ENCODE measurements at regions not wholly inside any gene's neighbourhood (a gene's known extent, or its start where the extent isn't known, plus 50 kb on each side); places are given as distances from the start of the nearest gene placed in this dataset.
"Not testable (repeated sequence)": the region's sequence is repeated elsewhere in the genome, so short reads cannot be mapped to it uniquely, and the experiment has no call there.

DNA sequence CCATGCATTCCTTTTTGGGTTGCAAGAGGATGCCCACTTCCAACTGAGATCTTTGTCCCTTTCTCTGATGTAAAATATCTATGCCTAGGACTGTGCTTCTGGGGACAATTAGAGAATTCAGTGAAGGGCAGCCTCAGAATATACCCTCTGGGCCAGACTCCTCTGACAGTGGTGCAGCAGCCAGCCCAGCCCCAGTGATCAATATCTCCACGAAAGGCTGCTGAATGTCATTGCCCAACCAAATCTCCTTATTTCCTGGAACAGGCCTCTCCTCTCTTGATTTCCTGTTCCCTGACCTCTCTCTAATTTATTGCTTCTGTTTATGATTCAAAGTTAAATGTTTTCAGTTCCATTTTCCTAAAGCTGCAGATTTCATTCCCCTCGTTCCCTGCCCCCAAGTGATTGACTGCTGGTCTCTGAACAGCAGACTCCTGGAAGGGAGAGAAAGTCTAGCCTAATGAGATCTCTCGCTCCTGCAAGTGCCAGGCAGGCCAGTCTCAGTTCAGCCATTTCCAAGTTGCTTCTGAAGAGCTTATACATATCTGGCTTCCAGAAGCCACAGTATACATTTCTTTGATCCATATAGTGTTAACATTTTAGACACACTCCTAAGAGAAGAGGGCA is 104.4 kb upstream of the SALL1 start:
- no peak overlapping the region for H3K4me3 ChIP-seq
- H3K27ac ChIP-seq, result no peak overlapping the region
- no peaks in the 10 kb centered on the region for H3K9me3 ChIP-seq
- TF ChIP-seq POLR2AphosphoS5 (IDR thresholded peaks at IDR 0.05; ENCODE audit: insufficient read depth in 1 of 2, low read depth in 1 of 2), result no peak
- no peaks in the 10 kb centered on the region for H3K27me3 ChIP-seq
- no peaks in the 10 kb centered on the region for H3K4me1 ChIP-seq
- H3K36me3 ChIP-seq, result no peaks in the 10 kb centered on the region
- intact Hi-C loops (cut with DNase I), result no loop called here
- no peak for DNase-seq (ENCODE audit: extremely low spot score in 2 of 2)

DNA sequence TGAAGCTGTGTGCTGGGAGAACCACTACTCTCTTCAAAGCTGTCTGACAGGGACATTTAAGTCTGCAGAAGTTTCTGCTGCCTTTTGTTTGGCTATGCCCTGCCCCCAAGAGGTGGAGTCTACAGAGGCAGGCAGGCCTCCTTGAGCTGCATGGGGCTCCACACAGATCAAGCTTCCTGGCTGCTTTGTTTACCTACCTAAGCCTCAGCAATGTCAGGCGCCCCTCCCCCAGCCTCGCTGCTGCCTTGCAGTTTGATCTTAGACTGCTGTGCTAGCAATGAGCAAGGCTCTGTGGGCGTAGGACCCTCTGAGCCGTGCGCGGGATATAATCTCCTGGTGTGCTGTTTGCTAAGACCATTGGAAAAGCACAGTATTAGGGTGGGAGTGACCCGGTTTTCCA is 103.3 kb upstream of the SALL1 start:
- DNase-seq (ENCODE audit: extremely low spot score in 2 of 2); H3K4me1 ChIP-seq; H3K36me3 ChIP-seq; H3K27me3 ChIP-seq; H3K9me3 ChIP-seq; H3K27ac ChIP-seq; H3K4me3 ChIP-seq; intact Hi-C loops (cut with DNase I): not testable (repeated sequence)

DNA sequence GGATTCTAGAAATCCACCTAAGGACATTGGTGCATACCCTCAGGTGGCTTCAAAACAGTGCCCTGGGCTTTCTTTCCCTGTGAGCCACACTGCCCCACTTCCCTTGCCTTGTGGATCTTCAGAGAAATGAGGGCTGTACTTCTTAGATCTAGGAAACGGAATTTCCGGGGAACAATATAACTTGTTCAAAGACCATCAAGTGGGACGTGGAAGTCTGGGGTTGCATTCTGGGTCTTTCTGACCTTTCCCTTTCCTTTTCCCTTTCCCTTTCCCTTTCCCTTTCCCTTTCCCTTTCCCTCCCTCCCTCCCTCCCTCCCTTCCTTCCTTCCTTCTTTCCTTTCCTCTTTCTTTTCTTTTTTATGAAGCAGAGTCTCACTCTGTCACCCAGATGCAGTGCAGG is 97.1 kb upstream of the SALL1 start:
- Histone ChIP-seq H3K36me3 (no peaks in the 10 kb centered on the region), H3K4me1 (peaks cover 19% of the 10 kb centered on the region), H3K9me3 (no peaks in the 10 kb centered on the region), H3K4me3 (no peak overlapping the region), H3K27me3 (no peaks in the 10 kb centered on the region), H3K27ac (no peak overlapping the region)
- DNase-seq (ENCODE audit: extremely low spot score in 2 of 2), result no peak
- intact Hi-C loops (cut with DNase I), result no loop called here
- TF ChIP-seq POLR2A (IDR thresholded peaks at IDR 0.05), result no peak
- TF ChIP-seq, protein P1, sequence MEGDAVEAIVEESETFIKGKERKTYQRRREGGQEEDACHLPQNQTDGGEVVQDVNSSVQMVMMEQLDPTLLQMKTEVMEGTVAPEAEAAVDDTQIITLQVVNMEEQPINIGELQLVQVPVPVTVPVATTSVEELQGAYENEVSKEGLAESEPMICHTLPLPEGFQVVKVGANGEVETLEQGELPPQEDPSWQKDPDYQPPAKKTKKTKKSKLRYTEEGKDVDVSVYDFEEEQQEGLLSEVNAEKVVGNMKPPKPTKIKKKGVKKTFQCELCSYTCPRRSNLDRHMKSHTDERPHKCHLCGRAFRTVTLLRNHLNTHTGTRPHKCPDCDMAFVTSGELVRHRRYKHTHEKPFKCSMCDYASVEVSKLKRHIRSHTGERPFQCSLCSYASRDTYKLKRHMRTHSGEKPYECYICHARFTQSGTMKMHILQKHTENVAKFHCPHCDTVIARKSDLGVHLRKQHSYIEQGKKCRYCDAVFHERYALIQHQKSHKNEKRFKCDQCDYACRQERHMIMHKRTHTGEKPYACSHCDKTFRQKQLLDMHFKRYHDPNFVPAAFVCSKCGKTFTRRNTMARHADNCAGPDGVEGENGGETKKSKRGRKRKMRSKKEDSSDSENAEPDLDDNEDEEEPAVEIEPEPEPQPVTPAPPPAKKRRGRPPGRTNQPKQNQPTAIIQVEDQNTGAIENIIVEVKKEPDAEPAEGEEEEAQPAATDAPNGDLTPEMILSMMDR (IDR thresholded peaks at IDR 0.05), result no peak
- TF ChIP-seq POLR2AphosphoS5 (IDR thresholded peaks at IDR 0.05; ENCODE audit: insufficient read depth in 1 of 2, low read depth in 1 of 2), result no peak

DNA sequence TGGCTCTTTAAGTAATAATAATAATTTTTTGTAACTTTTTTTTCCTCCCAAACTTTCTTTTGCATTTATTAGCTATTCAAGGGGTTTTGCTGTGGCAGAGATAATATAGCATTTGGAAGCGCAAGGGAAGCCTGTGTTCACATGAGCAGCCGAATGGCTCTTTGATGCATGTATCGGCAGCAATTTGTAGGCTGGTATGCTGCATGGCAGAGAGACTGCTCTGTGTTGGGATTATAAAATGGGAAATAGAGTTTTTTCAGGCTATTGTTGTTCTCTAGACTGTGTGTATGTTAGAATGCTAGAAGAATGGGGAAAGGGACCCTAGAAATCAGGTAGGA is 94.6 kb upstream of the SALL1 start:
- TF ChIP-seq, protein P1 (IDR thresholded peaks at IDR 0.05), result no peak
- TF ChIP-seq POLR2AphosphoS5 (IDR thresholded peaks at IDR 0.05; ENCODE audit: insufficient read depth in 1 of 2, low read depth in 1 of 2) (no peak), POLR2A (IDR thresholded peaks at IDR 0.05) (no peak)
- intact Hi-C loops (cut with DNase I), result no loop called here
- Histone ChIP-seq H3K9me3 (no peaks in the 10 kb centered on the region), H3K27ac (peak overlapping the region; percentile 61), H3K4me3 (no peak overlapping the region), H3K4me1 (peaks cover 19% of the 10 kb centered on the region), H3K36me3 (no peaks in the 10 kb centered on the region), H3K27me3 (no peaks in the 10 kb centered on the region)
- no peak for DNase-seq (ENCODE audit: extremely low spot score in 2 of 2)

DNA sequence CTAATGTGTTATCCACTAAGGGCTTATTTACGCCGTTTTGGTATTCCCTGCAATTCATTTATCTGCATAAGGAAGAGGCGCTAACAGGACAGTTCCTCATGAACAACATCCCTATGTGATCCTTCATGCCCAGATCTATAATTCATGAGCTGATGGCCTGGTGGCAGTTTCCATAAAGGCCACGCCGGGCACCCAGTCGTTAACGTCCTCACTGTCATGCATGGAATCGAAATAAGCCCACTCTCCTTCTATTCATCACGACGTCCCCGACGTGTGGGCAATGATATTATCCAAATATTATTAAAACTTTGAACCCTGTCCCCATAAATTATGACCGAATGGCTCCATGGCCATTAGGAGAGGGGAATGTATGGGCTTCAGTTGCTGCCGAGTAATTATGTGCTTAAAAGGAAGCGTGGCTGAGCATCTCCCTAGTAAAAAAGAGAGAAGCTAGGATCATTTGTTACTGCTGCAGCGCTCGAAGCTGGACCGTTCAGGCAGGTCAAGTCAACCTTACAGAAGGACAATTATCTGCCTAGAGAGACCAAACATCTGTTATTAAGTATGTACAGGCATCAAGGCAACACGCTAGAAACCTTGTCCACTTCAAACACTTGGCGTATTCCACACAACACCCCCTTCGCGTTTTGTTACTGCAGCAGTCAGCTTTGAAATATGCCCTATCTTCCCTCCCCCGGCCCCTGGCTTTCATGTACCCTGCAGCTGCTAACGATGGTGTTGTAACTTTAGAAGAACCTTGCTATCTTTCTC is 94.0 kb upstream of the SALL1 start:
- Histone ChIP-seq H3K4me3 (no peak overlapping the region), H3K4me1 (peaks cover 19% of the 10 kb centered on the region), H3K9me3 (no peaks in the 10 kb centered on the region), H3K36me3 (no peaks in the 10 kb centered on the region), H3K27me3 (no peaks in the 10 kb centered on the region), H3K27ac (peak overlapping the region; percentile 61)
- peak in 1 of 2 donors; percentile 16 for DNase-seq (ENCODE audit: extremely low spot score in 2 of 2)
- intact Hi-C loops (cut with DNase I), result no loop called here
- TF ChIP-seq, protein P1 (IDR thresholded peaks at IDR 0.05), result no peak
- TF ChIP-seq POLR2A (IDR thresholded peaks at IDR 0.05), result no peak
- peak; percentile 13 to 31 for TF ChIP-seq POLR2AphosphoS5 (IDR thresholded peaks at IDR 0.05; ENCODE audit: insufficient read depth in 1 of 2, low read depth in 1 of 2)

DNA sequence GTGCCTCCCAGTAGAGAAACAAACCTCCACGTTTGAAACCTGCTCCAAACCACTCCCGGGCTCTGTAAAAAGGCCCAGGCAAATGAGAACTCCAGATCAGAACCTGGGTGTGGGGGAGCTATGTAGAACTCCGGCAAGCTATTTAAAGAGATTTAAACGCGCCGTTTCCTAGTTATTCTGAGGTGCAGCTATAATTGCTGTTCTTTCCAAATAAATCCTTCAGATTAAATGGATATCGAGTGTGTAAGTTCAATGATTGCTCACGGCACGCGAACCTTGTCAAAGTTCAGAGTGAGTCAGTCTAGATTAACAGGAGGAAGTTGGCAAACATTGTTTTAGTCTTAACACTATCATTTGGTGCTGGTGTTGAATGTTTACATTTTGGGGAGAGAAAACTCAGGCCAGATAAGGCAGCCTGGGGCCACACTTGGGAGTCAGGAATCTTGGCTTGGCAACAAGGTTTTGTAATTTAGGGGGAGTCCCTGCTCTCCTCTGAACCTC is 92.9 kb upstream of the SALL1 start:
- peaks cover 19% of the 10 kb centered on the region for H3K4me1 ChIP-seq
- intact Hi-C loops (cut with DNase I), result no loop called here
- peak overlapping the region; percentile 61 for H3K27ac ChIP-seq
- H3K27me3 ChIP-seq, result no peaks in the 10 kb centered on the region
- peak in 1 of 2 donors; percentile 52 for DNase-seq (ENCODE audit: extremely low spot score in 2 of 2)
- no peak overlapping the region for H3K4me3 ChIP-seq
- no peaks in the 10 kb centered on the region for H3K36me3 ChIP-seq
- no peak for TF ChIP-seq POLR2AphosphoS5 (IDR thresholded peaks at IDR 0.05; ENCODE audit: insufficient read depth in 1 of 2, low read depth in 1 of 2)
- no peak for TF ChIP-seq POLR2A (IDR thresholded peaks at IDR 0.05)
- TF ChIP-seq, protein P1 (IDR thresholded peaks at IDR 0.05), result no peak
- H3K9me3 ChIP-seq, result no peaks in the 10 kb centered on the region

Data from vagina (tissue), 2 donors.